ENCODE measurements at regions not wholly inside any gene's neighbourhood (a gene's known extent, or its start where the extent isn't known, plus 50 kb on each side); places are given as distances from the start of the nearest gene placed in this dataset.
"Not testable (repeated sequence)": the region's sequence is repeated elsewhere in the genome, so short reads cannot be mapped to it uniquely, and the experiment has no call there.

- H4K8ac ChIP-seq (replicated peaks; ENCODE audit: insufficient read length, low read depth, low read length); H3K23ac ChIP-seq (ENCODE audit: insufficient read length, low read depth, low read length); H3K27ac ChIP-seq (ENCODE audit: insufficient read length, low read depth, low read length); H3K79me2 ChIP-seq (ENCODE audit: insufficient read depth, low read length); H3K4me1 ChIP-seq (ENCODE audit: insufficient read depth, low read length); H3K18ac ChIP-seq (ENCODE audit: insufficient read length, low read depth, low read length); H2BK5ac ChIP-seq (ENCODE audit: insufficient read length, low read length); H3K9ac ChIP-seq (ENCODE audit: extremely low read depth, insufficient read length, low read length); H3K9me3 ChIP-seq (ENCODE audit: control insufficient read depth, low read depth, low read length); H3K14ac ChIP-seq (ENCODE audit: insufficient read depth, low read length); H3K27me3 ChIP-seq (ENCODE audit: insufficient read depth, low read length); H3K36me3 Mint-ChIP-seq (ENCODE audit: insufficient read depth in 1 of 3, low read depth in 3 of 3); H2BK15ac ChIP-seq (ENCODE audit: low read depth, low read length); H3K4ac ChIP-seq (ENCODE audit: low read depth, low read length); H3K79me1 ChIP-seq (ENCODE audit: insufficient read depth, low read depth, low read length, poor library complexity, severe bottlenecking); H3T11ph ChIP-seq (ENCODE audit: low read length); H3K23me2 ChIP-seq (ENCODE audit: insufficient read length, low read depth, low read length, poor library complexity, severe bottlenecking); H3K9me3 Mint-ChIP-seq; H2AFZ ChIP-seq (ENCODE audit: low read length); H2BK120ac ChIP-seq (ENCODE audit: low read depth, low read length, poor library complexity, severe bottlenecking); H4K5ac ChIP-seq (ENCODE audit: insufficient read length, low read depth, low read length); H2BK12ac ChIP-seq (ENCODE audit: insufficient read length, low read depth, low read length); DNase-seq; H3K27me3 Mint-ChIP-seq (ENCODE audit: low read depth); H4K91ac ChIP-seq (ENCODE audit: insufficient read length, low read depth, low read length); H3K4me3 Mint-ChIP-seq; H4K20me1 ChIP-seq (ENCODE audit: control insufficient read depth, insufficient read depth, insufficient read length); H3K4me2 ChIP-seq (ENCODE audit: insufficient read depth, insufficient read length, low read length); H3K56ac ChIP-seq (ENCODE audit: insufficient read length, low read depth, low read length); H2BK20ac ChIP-seq (ENCODE audit: low read depth, low read length, poor library complexity, severe bottlenecking); H3K27ac Mint-ChIP-seq; H2AK5ac ChIP-seq (ENCODE audit: insufficient read length, low read length): not testable (repeated sequence)
- WGBS (ENCODE audit: extremely low coverage, insufficient read length, low lambda C conversion rate), result no CpG with 5 or more reads among the region's 3 CpGs
- H3K4me1 Mint-ChIP-seq, result peaks cover 8 to 12% of the 10 kb centered on the region in 2 experiments
Measured at GRCh38 chr7:55688261-55688660, 116.0 kb upstream of the VOPP1 start.

- H3K27ac Mint-ChIP-seq; H3K23me2 ChIP-seq (ENCODE audit: insufficient read length, low read depth, low read length, poor library complexity, severe bottlenecking); H3K79me1 ChIP-seq (ENCODE audit: insufficient read depth, low read depth, low read length, poor library complexity, severe bottlenecking); H3K4ac ChIP-seq (ENCODE audit: low read depth, low read length); H2BK5ac ChIP-seq (ENCODE audit: insufficient read length, low read length); H3K36me3 Mint-ChIP-seq (ENCODE audit: insufficient read depth in 1 of 3, low read depth in 3 of 3); H4K8ac ChIP-seq (replicated peaks; ENCODE audit: insufficient read length, low read depth, low read length); H3K18ac ChIP-seq (ENCODE audit: insufficient read length, low read depth, low read length); H3T11ph ChIP-seq (ENCODE audit: low read length); H3K27ac ChIP-seq (ENCODE audit: insufficient read length, low read depth, low read length); H3K9ac ChIP-seq (ENCODE audit: extremely low read depth, insufficient read length, low read length); H3K4me3 Mint-ChIP-seq; DNase-seq; H3K27me3 ChIP-seq (ENCODE audit: insufficient read depth, low read length); H3K27me3 Mint-ChIP-seq (ENCODE audit: low read depth); H2BK12ac ChIP-seq (ENCODE audit: insufficient read length, low read depth, low read length); H3K4me2 ChIP-seq (ENCODE audit: insufficient read depth, insufficient read length, low read length); H3K14ac ChIP-seq (ENCODE audit: insufficient read depth, low read length); H2AFZ ChIP-seq (ENCODE audit: low read length); H4K91ac ChIP-seq (ENCODE audit: insufficient read length, low read depth, low read length); H2AK5ac ChIP-seq (ENCODE audit: insufficient read length, low read length); H2BK15ac ChIP-seq (ENCODE audit: low read depth, low read length); H3K4me1 ChIP-seq (ENCODE audit: insufficient read depth, low read length); H4K5ac ChIP-seq (ENCODE audit: insufficient read length, low read depth, low read length); H3K23ac ChIP-seq (ENCODE audit: insufficient read length, low read depth, low read length); H2BK20ac ChIP-seq (ENCODE audit: low read depth, low read length, poor library complexity, severe bottlenecking); H2BK120ac ChIP-seq (ENCODE audit: low read depth, low read length, poor library complexity, severe bottlenecking); H3K9me3 ChIP-seq (ENCODE audit: control insufficient read depth, low read depth, low read length); H3K79me2 ChIP-seq (ENCODE audit: insufficient read depth, low read length); H3K56ac ChIP-seq (ENCODE audit: insufficient read length, low read depth, low read length); H4K20me1 ChIP-seq (ENCODE audit: control insufficient read depth, insufficient read depth, insufficient read length): not testable (repeated sequence)
- Mint-ChIP-seq H3K9me3 (peaks cover 0 to 11% of the 10 kb centered on the region in 2 experiments; a peak in 2 of 5 replicates), H3K4me1 (peaks cover 8 to 12% of the 10 kb centered on the region in 2 experiments)
- no CpG with 5 or more reads among the region's 5 CpGs for WGBS (ENCODE audit: extremely low coverage, insufficient read length, low lambda C conversion rate)
Measured at GRCh38 chr7:55687252-55687651, 115.0 kb upstream of the VOPP1 start.
